ENCODE measurements at regions not wholly inside any gene's neighbourhood (a gene's known extent, or its start where the extent isn't known, plus 50 kb on each side); places are given as distances from the start of the nearest gene placed in this dataset.

- DNase-seq (ENCODE audit: low read depth), result no peak
Observed at GRCh38 chr6:66848244-66848953, 1141.4 kb upstream of the EYS start.

DNA sequence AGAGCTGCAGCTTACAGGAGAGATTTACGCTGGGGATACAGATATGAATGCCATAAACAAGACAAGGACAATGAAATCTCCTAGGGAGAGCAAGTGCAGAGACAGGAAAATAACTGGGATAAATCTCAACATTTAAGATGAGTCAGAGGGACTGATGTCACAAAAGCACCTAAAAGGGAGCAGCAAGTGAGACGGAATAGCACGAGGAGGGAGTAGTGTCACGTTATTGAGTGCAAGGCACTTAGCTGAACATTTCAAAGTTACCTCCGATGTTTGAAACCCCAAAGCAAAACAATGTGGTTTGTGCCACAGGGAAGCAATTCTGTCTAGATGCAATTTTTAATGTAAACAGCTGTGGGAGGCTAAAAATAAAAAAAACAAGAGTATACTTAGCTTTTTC, 1131.7 kb upstream of the EYS start:
- no peak for DNase-seq (ENCODE audit: low read depth)

DNA sequence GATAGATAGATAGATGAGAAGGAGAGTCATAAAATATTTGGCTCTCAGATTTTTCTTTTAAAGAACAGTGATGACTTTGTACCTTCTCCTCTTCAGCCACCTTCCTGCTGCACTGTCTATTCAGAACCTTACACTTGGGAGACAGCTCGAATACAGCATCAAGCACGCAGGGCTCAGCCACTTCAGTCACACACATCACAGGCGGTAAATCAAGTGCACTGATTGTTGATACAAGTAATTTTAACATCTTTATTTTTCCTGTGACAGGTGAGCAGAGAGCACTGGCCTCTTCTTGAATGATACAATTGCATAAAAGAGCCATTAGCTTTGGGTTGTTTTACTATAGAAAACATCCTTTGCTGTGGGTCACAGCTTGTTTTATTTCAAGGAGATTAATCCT, 1118.5 kb upstream of the EYS start:
- DNase-seq (ENCODE audit: low read depth), result no peak

GRCh38 chr6:66814156-66814555, 1107.1 kb upstream of the EYS start:
- DNase-seq (ENCODE audit: low read depth), result no peak

GRCh38 chr6:66808771-66809170, 1101.7 kb upstream of the EYS start:
- DNase-seq (ENCODE audit: low read depth), result no peak

DNA sequence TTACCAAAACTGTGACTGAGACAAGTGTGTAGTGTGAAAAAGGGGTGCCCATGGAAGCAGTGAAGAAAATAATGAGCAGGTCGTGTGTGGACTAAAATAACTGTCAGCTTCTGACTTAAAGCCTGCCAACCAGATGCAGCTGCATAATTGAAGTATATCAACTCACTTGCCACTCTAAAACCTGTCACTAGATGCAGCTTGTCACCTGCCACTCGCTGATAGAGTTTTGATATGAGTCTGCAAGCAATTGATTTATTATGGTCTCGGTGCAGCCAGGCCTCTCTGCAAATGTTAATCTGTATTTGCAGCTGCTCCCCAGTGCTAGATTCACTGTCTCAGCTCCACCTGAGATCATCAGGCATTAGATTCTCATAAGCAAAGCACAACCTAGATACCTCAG, 1090.0 kb upstream of the EYS start:
- no peak for DNase-seq (ENCODE audit: low read depth)

DNA sequence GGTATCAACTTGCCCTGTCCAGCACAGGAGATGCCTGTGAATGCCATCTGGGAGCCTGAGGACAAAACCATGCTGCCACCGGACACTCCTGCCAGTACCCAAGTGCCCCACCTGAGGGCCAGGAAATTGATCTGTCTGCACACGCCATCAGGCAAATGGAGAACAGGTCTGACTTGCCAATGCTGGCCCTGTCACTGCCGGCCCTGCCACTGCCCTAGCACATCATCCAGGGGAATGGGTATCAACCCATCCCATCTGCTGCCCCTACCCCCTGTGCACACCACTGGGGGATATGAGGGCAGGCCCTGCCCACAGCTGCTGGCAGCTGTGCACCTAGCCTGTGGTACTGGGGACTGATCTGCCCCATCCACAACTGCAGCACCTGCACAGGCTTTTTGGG, 1081.6 kb upstream of the EYS start:
- no peak for DNase-seq (ENCODE audit: low read depth)

- no peak for DNase-seq (ENCODE audit: low read depth)
Observed at GRCh38 chr6:66772800-66773199, 1065.8 kb upstream of the EYS start.

DNA sequence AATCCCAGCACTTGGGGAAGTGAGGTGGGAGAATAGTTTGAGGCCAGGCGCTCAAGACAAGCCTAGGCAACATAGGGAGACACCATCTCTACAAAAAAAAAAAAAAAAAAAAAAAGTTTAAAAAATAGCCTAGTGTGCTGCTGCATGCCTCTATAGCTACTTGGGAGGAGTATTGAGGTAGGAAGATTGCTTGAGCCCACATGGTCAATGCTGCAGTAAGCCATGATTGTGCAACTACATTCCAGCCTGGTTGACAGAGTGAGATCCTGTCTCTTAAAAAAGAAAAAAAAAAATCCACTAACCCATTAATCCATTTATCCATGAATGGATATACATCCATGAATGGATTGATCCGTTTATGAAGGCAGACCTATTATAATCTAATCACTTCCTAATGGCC, 1064.6 kb upstream of the EYS start:
- DNase-seq (ENCODE audit: low read depth), result no peak

- no peak for DNase-seq (ENCODE audit: low read depth)
Observed at GRCh38 chr6:66751630-66752029, 1044.6 kb upstream of the EYS start.

GRCh38 chr6:66740346-66740745, 1033.3 kb upstream of the EYS start:
- DNase-seq (ENCODE audit: low read depth), result no peak

DNA sequence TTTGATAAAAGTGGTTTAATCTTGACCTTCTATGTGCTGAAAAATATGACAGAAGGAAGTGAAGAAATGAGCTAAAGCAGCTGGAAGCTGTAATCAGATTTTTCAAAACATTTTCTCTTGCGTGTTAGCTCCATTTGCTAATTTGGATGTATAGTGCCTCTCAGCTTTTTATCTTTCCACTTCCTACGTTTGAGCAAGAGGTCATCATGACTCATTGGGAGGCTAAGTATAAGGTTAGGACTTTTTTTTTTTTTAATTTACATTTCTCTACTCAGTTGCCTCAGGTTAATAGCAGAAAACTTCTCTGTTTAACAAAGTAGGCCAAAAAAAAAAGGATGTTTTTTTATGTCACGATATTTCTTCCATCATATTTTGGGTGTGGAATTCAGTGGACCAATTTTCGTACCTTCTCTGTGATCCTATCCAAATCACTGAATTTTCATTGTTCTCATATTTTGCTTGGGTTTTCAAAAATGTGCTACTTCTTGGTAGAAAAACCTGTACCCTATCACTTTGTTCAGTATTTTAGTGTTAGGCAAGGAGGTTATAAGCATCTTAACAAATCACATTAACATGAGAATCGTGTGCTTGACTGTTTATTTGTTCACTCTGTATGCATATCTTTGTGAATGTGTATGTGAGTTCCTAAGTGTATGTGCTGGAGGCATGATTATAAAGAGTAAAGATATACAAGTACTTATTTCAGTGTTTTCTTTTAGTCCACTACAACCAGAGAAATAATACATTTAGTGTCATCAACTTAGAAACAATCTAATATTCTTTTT, 1028.3 kb upstream of the EYS start:
- no peak for DNase-seq (ENCODE audit: low read depth)

DNA sequence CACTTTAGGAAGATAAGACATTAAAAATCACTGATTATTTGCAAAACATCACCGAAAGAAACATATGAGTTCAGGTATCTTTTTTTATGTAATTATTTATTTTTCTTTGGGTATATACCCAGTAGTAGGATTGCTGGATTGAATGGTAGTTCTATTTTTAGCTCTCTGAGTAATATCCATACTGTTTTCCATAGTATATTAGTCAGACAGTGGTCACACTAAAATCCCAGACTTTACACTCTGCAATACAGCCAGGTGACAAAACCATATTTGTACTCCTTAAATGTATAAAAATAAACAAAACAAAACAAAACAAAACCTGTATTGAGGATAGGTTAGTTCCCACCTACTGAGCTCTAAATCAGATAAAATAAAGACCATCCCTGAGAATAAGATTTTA, 1024.3 kb upstream of the EYS start:
- DNase-seq (ENCODE audit: low read depth), result no peak

DNA sequence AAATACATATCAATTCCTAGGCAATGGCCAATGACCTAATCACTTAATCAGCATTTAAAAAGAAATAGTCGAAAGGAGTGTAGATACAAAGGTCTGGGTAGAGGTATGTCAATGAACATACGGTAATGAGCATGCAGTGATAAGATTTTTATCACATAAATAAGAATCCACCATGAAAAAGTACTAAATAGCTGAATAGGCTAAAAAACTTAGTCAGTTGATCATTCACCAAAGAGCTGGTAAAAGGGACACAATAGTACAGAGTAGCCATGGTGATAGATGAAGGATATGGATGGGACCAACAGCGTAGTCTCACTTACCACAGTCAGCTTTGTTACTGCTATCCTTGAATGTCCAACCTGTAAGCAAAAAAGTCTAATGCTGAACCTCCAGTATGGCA, 1018.6 kb upstream of the EYS start:
- no peak for DNase-seq (ENCODE audit: low read depth)

GRCh38 chr6:66717801-66718200, 1010.8 kb upstream of the EYS start:
- no peak for DNase-seq (ENCODE audit: low read depth)

- no peak for DNase-seq (ENCODE audit: low read depth)
Observed at GRCh38 chr6:66699385-66699784, 992.4 kb upstream of the EYS start.

DNA sequence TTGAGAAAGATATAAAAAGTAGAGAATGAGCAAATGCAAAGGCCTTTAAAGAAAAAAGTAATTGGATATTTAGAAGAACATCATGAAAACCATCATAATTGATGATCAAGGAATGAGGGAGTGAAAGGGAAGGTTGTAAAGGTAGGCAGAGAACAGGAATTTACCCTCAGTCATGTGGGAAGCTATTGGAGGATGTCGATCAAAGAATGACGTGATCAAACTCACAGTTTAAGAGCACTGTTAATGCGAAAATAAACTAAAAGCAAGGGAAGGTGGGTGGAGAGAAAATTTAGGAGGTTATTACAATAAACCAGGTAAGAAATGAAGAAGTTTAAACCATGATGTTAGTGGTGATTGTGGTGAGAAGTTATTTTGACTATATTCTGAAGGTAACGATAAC, 982.6 kb upstream of the EYS start:
- DNase-seq (ENCODE audit: low read depth), result no peak

DNA sequence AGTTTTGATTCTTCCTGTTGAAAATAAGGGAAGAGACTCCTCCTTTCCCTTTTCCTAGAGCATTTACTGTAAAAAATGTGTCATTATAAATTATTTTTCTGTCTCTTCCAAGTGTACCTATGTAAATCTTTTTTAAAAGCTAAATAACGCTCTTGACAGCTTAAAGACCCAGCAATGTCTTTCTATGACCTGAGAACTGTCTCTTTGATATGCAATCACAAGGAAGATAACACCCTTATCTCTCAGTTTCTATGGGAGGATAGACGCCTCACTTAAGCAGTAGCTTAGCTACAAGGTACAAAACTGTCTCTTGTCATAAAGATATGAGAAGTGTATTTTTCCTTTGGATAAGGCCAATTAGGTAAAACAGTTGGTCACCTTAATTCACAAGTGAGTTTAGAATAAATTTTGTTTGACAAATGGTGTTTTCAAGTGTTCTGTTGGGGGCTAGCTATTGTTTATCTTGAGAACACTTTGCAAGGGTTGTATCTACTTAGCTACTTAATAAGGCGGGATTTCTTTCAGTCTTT, 980.6 kb upstream of the EYS start:
- DNase-seq (ENCODE audit: low read depth), result no peak

- no peak for DNase-seq (ENCODE audit: low read depth)
Observed at GRCh38 chr6:66675906-66676305, 968.9 kb upstream of the EYS start.

DNA sequence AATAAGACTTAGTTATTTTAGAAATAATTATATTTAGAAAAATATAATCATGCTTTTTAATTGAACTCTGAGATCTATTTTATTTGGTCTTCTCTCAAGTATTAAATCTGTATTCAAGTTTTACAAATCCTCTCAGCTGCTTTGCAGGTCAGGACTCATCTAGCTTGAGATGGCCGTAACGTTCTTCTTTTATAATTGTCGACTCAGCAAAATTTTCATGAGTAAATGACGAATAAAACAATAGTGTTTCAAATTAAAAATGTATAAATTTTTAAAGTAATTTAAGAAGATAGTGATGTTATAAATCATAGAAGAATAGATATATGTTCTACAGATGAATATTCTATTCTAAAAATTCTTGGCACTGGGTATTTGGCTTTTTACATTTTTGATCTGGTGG, 957.1 kb upstream of the EYS start:
- no peak for DNase-seq (ENCODE audit: low read depth)

DNA sequence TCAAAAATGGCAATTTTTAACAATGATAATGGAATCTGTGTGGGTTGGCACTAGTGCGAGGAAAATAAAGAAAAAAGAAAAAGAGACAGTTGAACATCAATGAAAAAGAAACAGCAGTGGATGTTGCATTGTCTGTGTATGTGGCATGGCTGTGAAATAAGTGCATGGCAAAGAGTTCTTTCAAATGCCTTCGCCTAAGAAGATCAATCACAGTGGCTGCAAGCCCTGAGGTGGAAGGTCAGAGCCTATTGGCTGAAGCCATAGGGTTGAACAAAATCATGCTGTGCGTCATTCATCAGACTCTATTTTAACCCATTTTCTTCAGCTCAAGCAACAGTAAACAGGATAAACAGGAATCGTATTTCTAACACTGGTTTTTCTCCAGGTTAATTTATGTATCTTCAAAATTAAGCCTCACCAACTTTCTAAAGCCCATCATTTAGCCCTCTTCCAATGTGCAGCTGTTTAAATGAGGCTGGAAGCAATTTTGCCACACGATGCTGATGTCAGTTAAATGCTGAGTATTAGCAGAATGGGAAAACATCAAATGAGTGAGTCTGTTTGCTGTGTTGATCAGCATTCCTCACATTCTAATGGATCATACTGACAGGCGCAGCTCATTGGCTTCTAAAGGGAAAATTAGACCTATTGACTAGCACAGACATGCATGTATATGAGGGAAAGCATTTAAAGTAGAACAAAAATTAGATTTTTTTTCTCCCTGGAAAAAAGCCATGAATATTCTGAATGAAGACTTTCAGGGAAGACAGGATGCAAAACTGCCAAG, 955.9 kb upstream of the EYS start:
- no peak for DNase-seq (ENCODE audit: low read depth)

- DNase-seq (ENCODE audit: low read depth), result no peak
Observed at GRCh38 chr6:66662196-66662595, 955.2 kb upstream of the EYS start.

DNA sequence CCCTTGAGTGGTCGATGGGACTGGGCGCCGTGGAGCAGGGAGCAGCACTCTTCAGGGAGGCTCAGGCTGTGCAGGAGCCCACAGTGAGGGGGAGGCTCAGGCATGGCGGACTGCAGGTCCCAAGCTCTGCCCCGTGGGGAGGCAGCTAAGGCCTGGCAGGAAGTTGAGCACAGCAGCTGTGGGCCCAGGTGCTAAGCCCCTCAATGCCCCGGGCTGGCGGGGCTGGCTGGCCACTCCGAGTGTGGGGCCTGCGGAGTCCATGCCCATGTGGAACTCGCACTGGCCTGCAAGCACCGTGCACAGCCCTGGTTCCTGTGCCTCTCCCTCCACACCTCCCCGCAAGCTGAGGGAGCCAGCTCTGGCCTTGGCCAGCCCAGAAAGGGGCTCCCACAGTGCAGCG, 948.4 kb upstream of the EYS start:
- no peak for DNase-seq (ENCODE audit: low read depth)

All from forelimb muscle (tissue), 1 donor.